ENCODE measurements at regions not wholly inside any gene's neighbourhood (a gene's known extent, or its start where the extent isn't known, plus 50 kb on each side); places are given as distances from the start of the nearest gene placed in this dataset.

- in situ Hi-C loops (cut with HindIII; ENCODE audit: low pct_unique_long_range_greater_than_20kb, low sequenced_read_pairs) = no loop called here
- TF ChIP-seq JUND (IDR thresholded peaks at IDR 0.05; ENCODE audit: low read depth) = no peak
- DNase-seq (ENCODE audit: low read depth in 1 of 2, low spot score in 1 of 2) = no peak
These were observed 1256.5 kb downstream of the STIM2 start for GRCh38 chr4:28117084-28117682.

DNA sequence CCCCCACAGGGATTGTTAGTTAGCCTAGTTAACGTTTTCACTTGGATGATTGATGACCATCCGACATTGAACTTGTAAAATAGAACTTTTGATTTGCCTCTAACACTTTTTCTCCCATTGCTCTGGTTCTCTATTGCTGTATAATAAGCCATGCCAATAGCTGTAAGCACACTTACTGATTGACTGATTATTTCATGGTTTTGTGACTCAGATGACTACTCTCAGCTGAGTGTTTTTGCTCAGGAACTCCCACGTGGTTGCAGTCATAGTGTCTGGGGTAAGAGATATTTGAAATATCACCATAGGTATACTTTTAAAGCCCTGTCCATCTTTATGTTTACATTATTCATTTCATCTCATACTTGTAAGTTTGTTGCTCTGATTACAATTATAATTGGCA lies 1285.5 kb downstream of the STIM2 start:
- TF ChIP-seq JUND (IDR thresholded peaks at IDR 0.05; ENCODE audit: low read depth) = no peak
- no peak for DNase-seq (ENCODE audit: low read depth in 1 of 2, low spot score in 1 of 2)
- in situ Hi-C loops (cut with HindIII; ENCODE audit: low pct_unique_long_range_greater_than_20kb, low sequenced_read_pairs) = no loop called here

DNA sequence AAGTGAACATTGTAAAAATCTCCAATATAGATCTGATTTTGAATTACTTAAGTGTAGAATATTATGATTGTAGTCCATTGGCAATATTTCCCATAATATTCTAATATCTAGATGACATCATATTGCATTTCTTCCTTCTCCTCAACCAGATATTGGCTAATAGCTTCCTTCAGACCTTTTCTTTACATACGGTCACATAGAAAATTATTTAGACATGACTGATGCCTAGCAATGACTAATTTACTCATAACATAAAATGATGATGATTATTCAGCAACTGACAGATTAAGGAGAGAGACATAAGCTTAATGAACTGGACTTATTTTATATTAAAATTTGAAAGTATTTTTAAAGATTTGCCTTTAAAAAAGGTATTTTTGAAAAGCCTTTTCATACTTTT lies 1287.6 kb downstream of the STIM2 start:
- no peak for DNase-seq (ENCODE audit: low read depth in 1 of 2, low spot score in 1 of 2)
- in situ Hi-C loops (cut with HindIII; ENCODE audit: low pct_unique_long_range_greater_than_20kb, low sequenced_read_pairs) = no loop called here
- TF ChIP-seq JUND (IDR thresholded peaks at IDR 0.05; ENCODE audit: low read depth) = no peak

GRCh38 chr4:28149762-28150161 lies 1289.1 kb downstream of the STIM2 start:
- no peak for DNase-seq (ENCODE audit: low read depth in 1 of 2, low spot score in 1 of 2)
- in situ Hi-C loops (cut with HindIII; ENCODE audit: low pct_unique_long_range_greater_than_20kb, low sequenced_read_pairs) = no loop called here
- no peak for TF ChIP-seq JUND (IDR thresholded peaks at IDR 0.05; ENCODE audit: low read depth)

GRCh38 chr4:28151314-28151713 lies 1290.7 kb downstream of the STIM2 start:
- TF ChIP-seq JUND (IDR thresholded peaks at IDR 0.05; ENCODE audit: low read depth) = no peak
- no peak for DNase-seq (ENCODE audit: low read depth in 1 of 2, low spot score in 1 of 2)
- in situ Hi-C loops (cut with HindIII; ENCODE audit: low pct_unique_long_range_greater_than_20kb, low sequenced_read_pairs) = no loop called here

DNA sequence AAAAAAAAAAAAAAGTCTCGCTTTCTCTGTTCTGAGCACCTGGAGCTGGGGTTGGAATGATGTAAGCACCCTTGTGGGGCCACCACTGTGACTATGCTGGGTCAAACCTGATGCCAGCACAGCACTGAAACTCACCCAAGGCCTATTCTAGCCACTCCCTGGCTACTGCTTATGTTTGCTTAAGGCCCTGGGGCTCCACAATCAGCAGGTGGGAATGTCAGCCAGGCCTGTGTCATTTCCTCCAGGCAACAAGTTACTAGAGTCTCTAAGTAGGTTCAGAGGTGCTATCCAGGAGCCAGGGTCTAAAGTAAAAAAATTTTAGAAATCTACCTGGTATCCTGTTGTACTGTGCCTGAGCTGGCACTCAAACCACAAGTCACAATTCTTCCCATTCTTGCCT lies 1306.8 kb downstream of the STIM2 start:
- DNase-seq (ENCODE audit: low read depth in 1 of 2, low spot score in 1 of 2) = peak in 1 of 2 experiments; percentile 42
- in situ Hi-C loops (cut with HindIII; ENCODE audit: low pct_unique_long_range_greater_than_20kb, low sequenced_read_pairs) = no loop called here
- TF ChIP-seq JUND (IDR thresholded peaks at IDR 0.05; ENCODE audit: low read depth) = no peak

DNA sequence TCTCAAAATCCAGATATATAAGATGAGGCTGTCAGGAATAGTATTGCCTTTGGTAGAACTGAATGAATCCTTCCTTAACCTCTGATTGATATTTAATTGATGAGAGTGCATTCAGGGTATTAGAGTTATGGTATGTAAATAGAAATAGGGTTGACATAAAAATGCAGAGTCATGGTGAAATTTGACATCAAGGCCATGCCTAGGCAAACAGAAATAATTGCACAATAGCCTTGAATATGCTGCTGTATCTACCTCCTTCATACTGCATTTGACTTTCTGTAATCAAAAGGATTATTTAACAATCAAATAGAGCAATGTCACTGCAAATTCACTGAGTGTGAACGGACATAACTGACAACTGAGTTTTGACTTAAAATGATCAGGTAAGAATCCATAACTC lies 1316.3 kb downstream of the STIM2 start:
- no peak for TF ChIP-seq JUND (IDR thresholded peaks at IDR 0.05; ENCODE audit: low read depth)
- in situ Hi-C loops (cut with HindIII; ENCODE audit: low pct_unique_long_range_greater_than_20kb, low sequenced_read_pairs) = no loop called here
- DNase-seq (ENCODE audit: low read depth in 1 of 2, low spot score in 1 of 2) = no peak

DNA sequence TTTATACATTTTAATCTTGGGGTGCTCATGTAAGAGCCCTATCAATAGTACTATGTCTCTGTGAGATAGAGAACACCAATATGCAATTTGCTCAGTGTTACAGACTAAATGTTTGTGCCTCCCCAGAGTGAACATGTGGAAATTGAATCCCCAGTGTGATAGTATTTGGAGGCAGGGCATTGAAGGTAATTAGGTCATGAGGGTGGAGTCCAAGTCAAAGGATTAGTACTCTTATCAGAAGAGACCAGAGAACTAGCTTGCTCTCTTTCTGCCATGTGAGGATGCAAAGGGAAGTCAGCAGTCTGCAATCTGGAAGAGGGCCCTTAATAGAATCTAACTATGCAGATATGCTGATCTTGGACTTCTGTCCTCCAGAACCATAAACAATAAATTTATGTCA lies 1317.0 kb downstream of the STIM2 start:
- in situ Hi-C loops (cut with HindIII; ENCODE audit: low pct_unique_long_range_greater_than_20kb, low sequenced_read_pairs) = no loop called here
- no peak for TF ChIP-seq JUND (IDR thresholded peaks at IDR 0.05; ENCODE audit: low read depth)

GRCh38 chr4:28179126-28179525 lies 1318.5 kb downstream of the STIM2 start:
- no peak for DNase-seq (ENCODE audit: low read depth in 1 of 2, low spot score in 1 of 2)
- TF ChIP-seq JUND (IDR thresholded peaks at IDR 0.05; ENCODE audit: low read depth) = no peak
- in situ Hi-C loops (cut with HindIII; ENCODE audit: low pct_unique_long_range_greater_than_20kb, low sequenced_read_pairs) = no loop called here

More for the DNA sequence above, 1317.0 kb downstream of the STIM2 start:
- no peak for DNase-seq (ENCODE audit: low read depth in 1 of 2, low spot score in 1 of 2)

DNA sequence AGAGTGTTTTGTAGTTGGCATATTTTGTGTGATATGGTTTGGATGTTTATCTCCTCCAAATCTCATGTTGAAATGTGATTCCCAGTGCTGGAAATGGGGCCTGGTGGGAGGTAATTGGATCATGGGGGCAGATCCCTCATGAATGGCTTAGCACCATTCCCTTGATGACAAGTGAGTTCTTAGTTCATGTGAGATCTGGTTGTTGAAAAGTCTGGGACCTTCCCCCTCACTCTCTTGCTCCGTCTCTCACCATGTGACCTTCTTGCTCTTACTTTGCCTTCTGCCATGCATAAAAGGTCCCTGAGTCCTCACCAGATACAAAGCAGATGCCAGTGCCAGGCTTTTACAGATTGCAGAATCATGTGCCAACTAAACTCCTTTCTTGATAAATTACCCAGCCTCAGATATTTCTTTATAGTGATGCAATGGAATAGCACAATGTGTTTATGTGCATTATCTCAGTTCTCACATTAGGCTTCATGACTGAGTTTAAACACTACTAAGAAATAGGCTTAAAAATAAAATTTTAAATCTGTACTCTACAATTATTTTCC lies 1348.8 kb downstream of the STIM2 start:
- no peak for DNase-seq (ENCODE audit: low read depth in 1 of 2, low spot score in 1 of 2)
- TF ChIP-seq JUND (IDR thresholded peaks at IDR 0.05; ENCODE audit: low read depth) = no peak
- in situ Hi-C loops (cut with HindIII; ENCODE audit: low pct_unique_long_range_greater_than_20kb, low sequenced_read_pairs) = no loop called here

GRCh38 chr4:28211676-28212470 lies 1351.2 kb downstream of the STIM2 start:
- no peak for TF ChIP-seq JUND (IDR thresholded peaks at IDR 0.05; ENCODE audit: low read depth)
- in situ Hi-C loops (cut with HindIII; ENCODE audit: low pct_unique_long_range_greater_than_20kb, low sequenced_read_pairs) = no loop called here

DNA sequence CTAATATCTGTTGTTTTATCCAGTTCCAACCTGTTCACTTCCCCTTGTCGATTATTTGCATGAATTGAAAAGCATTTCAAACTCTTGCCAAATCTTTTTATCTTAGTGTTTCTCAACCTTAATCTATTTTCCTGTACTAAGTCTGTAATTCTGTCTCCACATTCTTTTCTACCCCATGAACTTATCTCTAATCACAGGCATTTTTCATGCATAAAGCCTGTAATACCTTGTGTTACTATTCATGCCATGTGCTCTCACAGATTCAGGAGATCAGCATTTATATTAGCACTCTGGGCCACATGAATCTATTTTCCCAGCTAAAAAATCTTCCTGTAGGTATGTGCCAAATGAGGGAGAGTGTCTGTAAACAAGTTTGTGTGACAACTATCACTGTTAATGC lies 1360.9 kb downstream of the STIM2 start:
- DNase-seq (ENCODE audit: low read depth in 1 of 2, low spot score in 1 of 2) = no peak

More at GRCh38 chr4:28211676-28212470, 1351.2 kb downstream of the STIM2 start:
- DNase-seq (ENCODE audit: low read depth in 1 of 2, low spot score in 1 of 2) = no peak

DNA sequence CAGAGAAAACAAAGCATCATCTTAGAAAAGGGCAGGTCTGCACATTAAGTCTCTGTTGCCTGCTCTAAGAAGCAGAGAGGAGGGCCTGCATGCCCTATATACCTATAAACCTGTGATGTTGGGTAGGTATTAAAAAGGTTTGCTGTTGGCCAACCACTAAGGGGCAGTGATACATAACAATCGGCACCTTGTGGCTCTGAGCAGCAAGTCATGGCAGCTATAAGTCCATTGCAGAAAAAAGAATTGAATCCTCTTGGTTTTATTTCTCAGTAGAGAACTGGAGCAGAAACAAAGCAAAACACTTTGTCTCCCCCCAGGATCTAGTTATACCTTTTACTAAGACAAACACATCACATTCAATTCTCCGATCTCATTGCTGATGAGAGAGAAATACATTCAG lies 1364.4 kb downstream of the STIM2 start:
- in situ Hi-C loops (cut with HindIII; ENCODE audit: low pct_unique_long_range_greater_than_20kb, low sequenced_read_pairs) = no loop called here
- TF ChIP-seq JUND (IDR thresholded peaks at IDR 0.05; ENCODE audit: low read depth) = no peak
- DNase-seq (ENCODE audit: low read depth in 1 of 2, low spot score in 1 of 2) = peak; percentile 13 to 74

More for the DNA sequence above, 1360.9 kb downstream of the STIM2 start:
- TF ChIP-seq JUND (IDR thresholded peaks at IDR 0.05; ENCODE audit: low read depth) = no peak
- in situ Hi-C loops (cut with HindIII; ENCODE audit: low pct_unique_long_range_greater_than_20kb, low sequenced_read_pairs) = no loop called here
